Liver (tissue), 7 donors: ENCODE measurements at regions not wholly inside any gene's neighbourhood (a gene's known extent, or its start where the extent isn't known, plus 50 kb on each side); places are given as distances from the start of the nearest gene placed in this dataset.

Experiments
- DNase-seq: peaks from one replicate; pipeline ENCODE4 v3.0.0-alpha.2; 2017; ENCODE audit warnings: low spot score
- H3K27ac ChIP-seq, 2 donors: one replicate each; pipeline ENCODE4 v1.7.0; 2013; ENCODE audit warnings: inconsistent platforms in 2 of 2, low read length in 2 of 2, control low read depth in 1 of 2, low read depth in 1 of 2, mild to moderate bottlenecking in 1 of 2
- H3K27me3 ChIP-seq, 4 donors: one replicate each; pipeline versions ENCODE4 v1.6.1 to v1.7.0; 2013; ENCODE audit warnings: low read length in 3 of 4, inconsistent platforms in 1 of 4, mild to moderate bottlenecking in 1 of 4, moderate library complexity in 1 of 4; ENCODE audit not compliant: control insufficient read depth in 4 of 4, insufficient read depth in 4 of 4
- H3K36me3 ChIP-seq, 4 donors: one replicate each; pipeline versions ENCODE4 v1.6.1 to v1.7.0; 2013; ENCODE audit warnings: low read length in 3 of 4, mild to moderate bottlenecking in 3 of 4, low read depth in 1 of 4, moderate library complexity in 1 of 4; ENCODE audit not compliant: control insufficient read depth in 4 of 4, insufficient read depth in 3 of 4
- H3K4me1 ChIP-seq, 4 donors: one replicate each; pipeline versions ENCODE4 v1.6.1 to v1.7.0; 2013; ENCODE audit warnings: low read length in 3 of 4, mild to moderate bottlenecking in 3 of 4, moderate library complexity in 1 of 4; ENCODE audit not compliant: control insufficient read depth in 4 of 4, insufficient read depth in 4 of 4
- H3K4me3 ChIP-seq, 3 donors: one replicate each; pipeline versions ENCODE4 v1.6.1 to v1.7.0; 2013; ENCODE audit warnings: low read length in 3 of 3, control low read depth in 1 of 3, low read depth in 1 of 3, mild to moderate bottlenecking in 1 of 3
- H3K9ac ChIP-seq, 2 donors: one replicate each; pipeline ENCODE4 v1.7.0; 2013; ENCODE audit warnings: low read length in 2 of 2, mild to moderate bottlenecking in 2 of 2, moderate library complexity in 2 of 2, control low read depth in 1 of 2, low read depth in 1 of 2
- H3K9me3 ChIP-seq, 4 donors: one replicate each; pipeline versions ENCODE4 v1.6.1 to v1.7.0; 2013; ENCODE audit warnings: low read length in 3 of 4; ENCODE audit not compliant: control insufficient read depth in 4 of 4
- ATF3 ChIP-seq: IDR thresholded peaks from 2 replicates; pipeline ENCODE4 v1.6.1; 2016; ENCODE audit warnings: antibody characterized with exemption
- EGR1 ChIP-seq, 2 donors: IDR thresholded peaks; 2 replicates each; pipeline ENCODE4 v1.6.1; 2016 to 2018; ENCODE audit warnings: antibody characterized with exemption in 2 of 2, low read depth in 2 of 2
- FOXA1 ChIP-seq: IDR thresholded peaks from 2 replicates; pipeline ENCODE4 v1.6.1; 2016; ENCODE audit warnings: antibody characterized with exemption
- FOXA2 ChIP-seq: IDR thresholded peaks from 2 replicates; pipeline ENCODE4 v1.6.1; 2016; ENCODE audit warnings: antibody characterized with exemption
- GABPA ChIP-seq, 2 donors: IDR thresholded peaks in 1 of 2; conservative IDR thresholded peaks in 1 of 2; 2 replicates each; pipeline ENCODE4 v1.6.1; 2016; ENCODE audit warnings: antibody characterized with exemption in 2 of 2, mild to moderate bottlenecking in 1 of 2, moderate library complexity in 1 of 2
- HNF4A ChIP-seq, 2 donors: conservative IDR thresholded peaks; 2 replicates each; pipeline ENCODE4 v1.6.1; 2016; ENCODE audit warnings: antibody characterized with exemption in 2 of 2, mild to moderate bottlenecking in 2 of 2
- HNF4G ChIP-seq: IDR thresholded peaks from 2 replicates; pipeline ENCODE4 v1.6.1; 2016; ENCODE audit warnings: antibody characterized with exemption
- MAX ChIP-seq: IDR thresholded peaks from 2 replicates; pipeline ENCODE4 v1.6.1; 2016; ENCODE audit warnings: antibody characterized with exemption
- NR2F2 ChIP-seq: IDR thresholded peaks from 2 replicates; pipeline ENCODE4 v1.6.1; 2016; ENCODE audit warnings: antibody characterized with exemption
- RAD21 ChIP-seq, 2 donors: IDR thresholded peaks; 2 replicates each; pipeline ENCODE4 v1.6.1; 2016; ENCODE audit warnings: antibody characterized with exemption in 2 of 2, mild to moderate bottlenecking in 2 of 2
- REST ChIP-seq: IDR thresholded peaks from 2 replicates; pipeline ENCODE4 v1.6.1; 2016; ENCODE audit warnings: antibody characterized with exemption, mild to moderate bottlenecking
- RXRA ChIP-seq, 2 donors: IDR thresholded peaks; 2 replicates each; pipeline ENCODE4 v1.6.1; 2017 to 2018; ENCODE audit warnings: antibody characterized with exemption in 2 of 2, mild to moderate bottlenecking in 1 of 2
- SP1 ChIP-seq: IDR thresholded peaks from 2 replicates; pipeline ENCODE4 v1.6.1; 2018; ENCODE audit warnings: antibody characterized with exemption, mild to moderate bottlenecking
- TAF1 ChIP-seq: conservative IDR thresholded peaks from 2 replicates; pipeline ENCODE4 v1.6.1; 2016; ENCODE audit warnings: antibody characterized with exemption, mild to moderate bottlenecking
- WGBS: extraction: QIAGEN DNeasy Blood & Tissue Kit; methylation state at CpG from one replicate; pipeline ENCODE4 v1.1.7; 2013; 5-methylcytosine and 5-hydroxymethylcytosine counted together
- TF ChIP-seq, protein P1 (sequence below): IDR thresholded peaks from 2 replicates; pipeline ENCODE4 v1.6.1; 2016; ENCODE audit warnings: antibody characterized with exemption
- donor health status: healthy.
- donor health status: healthy.
- donor health status: healthy.
- donor health status: healthy.

DNA sequence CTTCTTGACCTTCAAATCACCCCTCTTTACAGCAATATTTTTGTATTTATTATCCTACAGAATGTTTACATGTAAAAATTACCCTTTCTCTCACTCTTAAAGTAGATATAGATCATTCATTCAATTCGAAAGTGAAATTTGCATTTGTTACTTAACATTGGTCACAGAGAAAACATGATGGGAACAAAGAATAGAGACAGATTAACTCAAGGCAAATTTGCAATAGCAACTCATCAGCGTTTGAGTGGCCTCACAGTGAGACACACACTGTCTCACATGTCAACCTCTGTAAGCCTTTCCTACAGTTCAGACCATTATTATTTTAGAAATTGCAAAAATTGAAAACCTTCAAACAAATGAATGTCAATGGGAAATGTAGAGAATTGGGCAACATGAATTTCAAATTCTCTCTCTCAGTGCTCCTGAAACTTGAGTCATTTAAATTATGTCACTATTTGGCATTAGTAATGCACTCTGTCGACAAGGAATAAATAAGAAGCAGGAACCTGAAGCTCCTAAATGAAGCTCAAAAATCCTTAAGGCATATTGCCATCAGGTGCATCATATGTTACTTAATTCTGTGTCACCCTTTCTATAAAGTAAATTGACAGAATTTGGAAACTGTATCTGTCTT is 148.3 kb upstream of the ANXA10 start:
- H3K9me3 ChIP-seq = no peaks in the 10 kb centered on the region
- H3K27me3 ChIP-seq = no peaks in the 10 kb centered on the region
- H3K4me3 ChIP-seq = no peak overlapping the region
- WGBS = 37% methylated on average over 3 of the region's 3 CpGs
- H3K36me3 ChIP-seq = no peaks in the 10 kb centered on the region
- no peak for DNase-seq
- TF ChIP-seq HNF4A (conservative IDR thresholded peaks at IDR 0.05) = no peak
- TF ChIP-seq, protein P1, sequence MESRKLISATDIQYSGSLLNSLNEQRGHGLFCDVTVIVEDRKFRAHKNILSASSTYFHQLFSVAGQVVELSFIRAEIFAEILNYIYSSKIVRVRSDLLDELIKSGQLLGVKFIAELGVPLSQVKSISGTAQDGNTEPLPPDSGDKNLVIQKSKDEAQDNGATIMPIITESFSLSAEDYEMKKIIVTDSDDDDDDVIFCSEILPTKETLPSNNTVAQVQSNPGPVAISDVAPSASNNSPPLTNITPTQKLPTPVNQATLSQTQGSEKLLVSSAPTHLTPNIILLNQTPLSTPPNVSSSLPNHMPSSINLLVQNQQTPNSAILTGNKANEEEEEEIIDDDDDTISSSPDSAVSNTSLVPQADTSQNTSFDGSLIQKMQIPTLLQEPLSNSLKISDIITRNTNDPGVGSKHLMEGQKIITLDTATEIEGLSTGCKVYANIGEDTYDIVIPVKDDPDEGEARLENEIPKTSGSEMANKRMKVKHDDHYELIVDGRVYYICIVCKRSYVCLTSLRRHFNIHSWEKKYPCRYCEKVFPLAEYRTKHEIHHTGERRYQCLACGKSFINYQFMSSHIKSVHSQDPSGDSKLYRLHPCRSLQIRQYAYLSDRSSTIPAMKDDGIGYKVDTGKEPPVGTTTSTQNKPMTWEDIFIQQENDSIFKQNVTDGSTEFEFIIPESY = no peak
- TF ChIP-seq NR2F2 = no peak
- TF ChIP-seq HNF4G = no peak
- TF ChIP-seq MAX = no peak
- TF ChIP-seq TAF1 = no peak
- no peak for TF ChIP-seq GABPA (IDR thresholded peaks at IDR 0.05 in 1 of 2, conservative IDR thresholded peaks at IDR 0.05 in 1 of 2)
- TF ChIP-seq SP1 = no peak
- TF ChIP-seq RXRA (IDR thresholded peaks at IDR 0.05) = no peak
- TF ChIP-seq REST = no peak
- TF ChIP-seq RAD21 (IDR thresholded peaks at IDR 0.05) = no peak
- no peak for TF ChIP-seq FOXA2
- no peak overlapping the region for H3K9ac ChIP-seq
- no peak overlapping the region for H3K27ac ChIP-seq
- no peaks in the 10 kb centered on the region for H3K4me1 ChIP-seq

DNA sequence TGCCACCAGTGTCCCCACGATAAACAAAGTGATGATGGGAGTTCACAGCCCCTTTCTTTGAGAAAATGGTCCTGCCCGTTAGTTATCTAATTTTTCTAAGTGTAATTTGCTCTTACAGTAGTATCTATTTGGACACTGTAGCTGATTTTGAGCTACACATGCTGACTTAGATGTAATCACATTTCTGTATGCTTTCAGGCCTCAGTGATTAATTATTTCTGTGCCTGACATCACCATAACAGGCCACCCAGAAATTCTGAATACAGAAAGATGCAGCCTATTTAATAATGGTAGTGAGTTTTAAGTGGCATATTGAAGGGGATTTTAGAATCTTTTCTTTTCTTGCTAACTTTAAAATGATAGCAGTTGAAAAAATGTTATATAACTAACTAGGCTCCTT is 147.6 kb upstream of the ANXA10 start:
- Histone ChIP-seq H3K36me3 (no peaks in the 10 kb centered on the region), H3K4me1 (no peaks in the 10 kb centered on the region), H3K4me3 (no peak overlapping the region), H3K27me3 (no peaks in the 10 kb centered on the region), H3K9ac (no peak overlapping the region), H3K27ac (no peak overlapping the region), H3K9me3 (no peaks in the 10 kb centered on the region)
- DNase-seq = no peak
- WGBS = 61% methylated on average over 2 of the region's 2 CpGs
- TF ChIP-seq RAD21 (IDR thresholded peaks at IDR 0.05) = no peak
- TF ChIP-seq FOXA1 = no peak

- no peaks in the 10 kb centered on the region for H3K4me1 ChIP-seq
- 37% methylated on average over 2 of the region's 2 CpGs for WGBS
- no peaks in the 10 kb centered on the region for H3K27me3 ChIP-seq
- H3K27ac ChIP-seq = no peak overlapping the region
- no peak overlapping the region for H3K4me3 ChIP-seq
- no peaks in the 10 kb centered on the region for H3K9me3 ChIP-seq
- no peak for DNase-seq
- no peak overlapping the region for H3K9ac ChIP-seq
- no peaks in the 10 kb centered on the region for H3K36me3 ChIP-seq
- TF ChIP-seq SP1 (no peak), RAD21 (IDR thresholded peaks at IDR 0.05) (no peak), EGR1 (IDR thresholded peaks at IDR 0.05; ENCODE audit: low read depth in 2 of 2) (no peak), RXRA (IDR thresholded peaks at IDR 0.05) (no peak), FOXA1 (no peak), HNF4G (no peak), MAX (no peak), GABPA (IDR thresholded peaks at IDR 0.05 in 1 of 2, conservative IDR thresholded peaks at IDR 0.05 in 1 of 2) (no peak), TAF1 (no peak), REST (no peak), NR2F2 (no peak), ATF3 (no peak), FOXA2 (no peak)
Observed at GRCh38 chr4:167955006-167955405, 137.3 kb upstream of the ANXA10 start.
